Activated T-cell treated with anti-CD3 and anti-CD28 coated beads, Interleukin-2, amount 50 U/mL, for 48 hours (primary cell): ENCODE measurements at regions not wholly inside any gene's neighbourhood (a gene's known extent, or its start where the extent isn't known, plus 50 kb on each side); places are given as distances from the start of the nearest gene placed in this dataset.
"Not testable (repeated sequence)": the region's sequence is repeated elsewhere in the genome, so short reads cannot be mapped to it uniquely, and the experiment has no call there.

Experiments
- DNase-seq, 2 experiments: peaks; one replicate each; pipeline ENCODE4 v3.0.0-alpha.2; 2020

- no peak for DNase-seq
Measured at GRCh38 chr15:38746211-38746610, 181.6 kb upstream of the RASGRP1 start.

DNA sequence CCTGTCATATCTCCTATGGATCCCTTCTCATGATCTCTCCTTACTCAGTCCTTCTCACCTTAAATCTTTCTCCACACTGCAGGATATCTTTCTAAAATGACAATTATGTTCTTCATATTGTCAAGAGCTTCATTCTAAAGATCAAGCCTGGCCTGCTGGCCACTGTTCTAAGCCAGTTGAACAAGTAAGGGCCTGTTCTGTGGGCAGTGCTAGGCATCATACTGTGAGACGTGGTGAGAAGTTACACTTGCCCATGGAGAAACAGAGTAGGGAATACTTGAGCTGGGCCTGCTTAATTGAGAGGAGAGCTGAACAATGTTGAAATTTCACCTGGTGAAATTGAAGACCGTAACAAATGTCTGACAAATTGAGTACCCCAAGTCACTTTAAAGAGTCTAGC is 184.1 kb upstream of the RASGRP1 start:
- no peak for DNase-seq

DNA sequence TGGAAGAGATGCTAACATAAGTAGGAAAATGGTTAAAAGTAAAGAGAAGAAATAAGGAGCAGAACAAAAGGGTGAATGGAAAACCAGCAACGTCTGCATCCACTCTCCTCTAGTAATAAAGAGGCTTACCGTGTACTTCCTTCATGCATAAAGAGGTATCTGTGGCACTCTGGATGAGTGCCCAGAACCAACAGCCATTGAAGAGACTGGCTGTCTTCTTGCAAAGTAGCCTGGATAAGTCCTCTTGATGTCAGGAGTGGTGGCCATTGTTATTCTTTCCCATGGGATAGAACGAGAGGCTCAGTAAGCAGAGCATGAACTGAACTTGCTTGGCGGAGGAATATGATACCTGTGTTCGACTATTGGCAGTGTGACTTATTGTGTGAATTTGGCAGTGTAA is 186.2 kb upstream of the RASGRP1 start:
- no peak for DNase-seq

DNA sequence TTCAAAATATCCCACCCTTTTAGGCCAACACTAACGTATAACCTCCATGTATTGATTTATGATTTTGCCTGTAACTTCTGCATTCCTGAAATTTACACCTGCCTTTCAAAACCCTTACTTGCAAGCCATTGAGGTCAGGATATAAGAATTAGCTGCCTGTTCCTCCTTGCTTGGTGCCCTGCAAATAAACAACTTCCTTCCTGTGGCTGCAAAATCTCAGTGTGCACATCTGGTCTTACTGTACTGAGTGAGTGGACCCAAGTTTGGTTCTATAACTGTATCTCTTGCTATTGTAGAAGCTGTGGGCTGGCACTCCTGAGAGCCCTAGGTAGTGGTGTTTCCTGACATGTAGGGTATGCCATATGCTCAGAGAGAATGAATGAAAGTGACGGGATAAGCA is 191.1 kb upstream of the RASGRP1 start:
- no peak for DNase-seq

DNA sequence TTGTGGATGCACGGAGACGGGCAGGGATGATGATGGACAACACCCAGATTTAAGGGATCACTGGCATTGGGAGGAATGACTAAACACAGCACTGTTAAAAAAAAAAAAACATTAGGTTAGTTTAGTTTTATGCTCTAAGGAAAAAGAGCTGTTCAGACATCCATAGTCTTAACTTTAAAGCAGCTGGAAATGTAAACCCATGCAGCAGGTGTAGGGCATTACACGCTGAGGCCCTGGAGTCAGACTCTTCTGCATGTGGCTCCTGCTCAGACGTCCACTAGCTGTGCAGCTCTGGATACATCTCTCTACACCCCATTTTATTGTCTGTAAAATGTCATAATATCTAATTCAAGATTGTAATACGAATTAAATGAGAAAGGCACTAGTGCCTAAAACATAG is 191.8 kb upstream of the RASGRP1 start:
- no peak for DNase-seq

GRCh38 chr15:38758043-38758442 is 193.4 kb upstream of the RASGRP1 start:
- DNase-seq = no peak

DNA sequence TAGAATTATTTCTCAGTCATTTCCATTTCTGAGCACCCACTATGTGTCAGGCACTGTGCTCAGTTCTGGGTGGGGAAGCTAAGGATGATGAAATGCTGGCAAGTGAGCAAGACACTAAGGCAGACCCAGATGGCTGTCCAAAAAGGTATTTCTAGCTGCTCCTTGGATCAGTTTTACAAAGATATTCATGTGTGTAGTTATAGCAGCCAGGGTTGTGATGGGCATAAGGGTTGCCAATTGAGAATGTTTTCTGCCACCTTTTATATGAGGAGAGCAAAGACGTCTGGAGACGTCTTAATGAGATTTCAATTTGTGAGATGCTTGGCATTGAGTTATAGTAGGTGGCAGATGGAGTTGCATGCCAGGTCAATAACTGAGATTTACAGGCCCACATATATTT is 197.1 kb upstream of the RASGRP1 start:
- no peak for DNase-seq

DNA sequence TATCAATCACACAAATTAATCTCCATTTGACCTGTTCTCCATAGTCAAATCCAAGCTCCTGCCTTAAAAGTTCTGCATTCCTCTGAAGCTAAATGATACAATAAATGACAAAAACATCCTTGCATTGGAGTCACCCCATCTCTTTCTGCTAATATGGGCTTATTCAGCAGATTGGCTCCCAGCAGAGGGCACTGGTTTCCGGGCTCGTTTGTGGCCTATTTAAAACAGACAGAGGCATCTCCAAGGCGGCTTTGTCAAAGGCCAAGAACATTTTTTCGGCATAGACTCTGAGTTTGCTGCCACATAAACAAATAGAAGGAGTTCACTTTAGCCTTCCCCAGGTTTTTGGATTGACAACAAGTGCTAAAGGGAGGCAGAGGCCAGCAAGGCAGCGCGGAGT is 204.4 kb upstream of the RASGRP1 start:
- no peak for DNase-seq

GRCh38 chr15:38769492-38769891 is 204.9 kb upstream of the RASGRP1 start:
- DNase-seq = no peak

DNA sequence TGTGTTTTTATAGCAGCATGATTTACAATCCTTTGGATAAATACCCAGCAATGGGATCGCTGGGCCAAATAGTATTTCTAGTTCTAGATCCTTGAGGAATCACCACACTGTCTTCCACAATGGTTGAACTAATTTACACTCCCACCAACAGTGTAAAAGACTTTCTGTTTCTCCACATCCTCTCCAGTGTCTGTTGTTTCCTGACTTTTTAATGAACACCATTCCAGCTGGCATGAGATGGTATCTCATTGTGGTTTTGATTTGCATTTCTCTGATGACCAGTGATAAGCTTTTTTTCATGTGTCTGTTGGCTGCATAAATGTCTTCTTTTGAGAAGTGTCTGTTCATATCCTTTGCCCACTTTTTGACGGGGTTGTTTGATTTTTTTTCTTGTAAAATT is 209.5 kb upstream of the RASGRP1 start:
- not testable (repeated sequence) for DNase-seq

GRCh38 chr15:38781196-38781595 is 216.6 kb upstream of the RASGRP1 start:
- DNase-seq = no peak

- no peak for DNase-seq
Measured at GRCh38 chr15:38782156-38782555, 217.5 kb upstream of the RASGRP1 start.

DNA sequence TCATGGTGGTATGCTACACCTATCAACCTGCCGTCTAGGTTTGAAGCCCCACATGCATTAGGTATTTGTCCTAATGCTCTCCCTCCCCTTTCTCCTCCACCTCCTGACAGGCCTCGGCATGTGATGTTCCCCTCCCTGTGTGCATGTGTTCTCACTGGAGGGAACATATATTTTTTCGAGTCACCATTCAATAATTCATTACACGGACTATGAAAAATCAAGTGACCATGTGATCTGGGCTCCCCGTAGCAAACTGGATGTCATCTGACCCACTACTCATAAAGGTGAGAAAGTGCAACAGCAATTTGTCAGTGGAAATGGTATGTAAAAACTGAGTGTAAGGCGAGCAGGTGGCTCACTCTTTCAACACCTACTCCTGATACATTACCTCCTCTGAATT is 224.3 kb upstream of the RASGRP1 start:
- DNase-seq = no peak

DNA sequence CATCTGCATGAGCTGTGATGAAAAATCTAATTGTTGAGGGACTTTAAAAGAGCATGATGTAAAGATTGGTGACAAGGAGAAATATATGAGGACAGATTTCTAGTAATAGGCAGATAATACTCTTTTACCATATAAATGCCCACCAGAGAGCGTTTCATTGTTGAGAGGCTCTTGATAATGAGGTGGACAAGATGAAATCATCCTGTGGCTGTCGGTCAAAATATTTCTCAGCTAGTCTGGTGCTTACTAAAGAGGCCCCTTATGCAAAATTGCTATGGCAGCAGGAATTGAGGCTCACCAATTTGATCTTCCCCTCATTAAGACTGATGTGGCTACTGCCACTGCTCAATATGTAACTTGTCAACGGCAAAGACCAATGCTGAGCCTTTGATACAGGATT is 225.0 kb upstream of the RASGRP1 start:
- DNase-seq = no peak

DNA sequence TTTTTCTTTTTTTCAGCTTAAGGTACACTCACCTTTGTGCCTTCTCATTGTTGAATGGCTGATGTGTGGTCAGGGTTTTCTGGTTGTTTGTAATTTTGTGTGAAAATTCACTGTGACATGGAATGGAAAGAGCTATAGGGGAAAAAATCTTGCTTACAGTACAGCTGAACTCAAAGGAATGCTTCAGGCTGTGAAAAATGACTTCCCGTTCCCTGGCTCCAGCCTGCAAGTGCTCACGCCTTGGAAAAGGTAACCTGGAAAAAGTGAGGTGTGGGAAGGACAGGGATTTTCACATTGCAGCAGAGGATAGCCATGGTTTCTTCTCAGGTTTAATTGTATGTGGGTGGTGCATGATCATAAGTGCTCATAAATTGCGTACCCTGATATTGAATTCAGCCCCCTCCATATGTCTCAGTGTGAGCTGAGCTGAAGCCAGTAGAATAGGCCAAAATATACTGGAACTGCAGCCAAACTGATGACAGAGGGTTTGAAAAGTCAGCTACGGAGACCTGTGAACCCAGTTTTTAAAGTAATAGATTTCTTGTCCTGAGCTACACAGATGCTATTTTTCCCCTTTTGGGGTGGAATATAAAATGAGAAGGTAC is 228.7 kb upstream of the RASGRP1 start:
- no peak for DNase-seq

- DNase-seq = no peak
Measured at GRCh38 chr15:38795471-38796245, 231.0 kb upstream of the RASGRP1 start.

- no peak for DNase-seq
Measured at GRCh38 chr15:38796589-38796988, 232.0 kb upstream of the RASGRP1 start.

DNA sequence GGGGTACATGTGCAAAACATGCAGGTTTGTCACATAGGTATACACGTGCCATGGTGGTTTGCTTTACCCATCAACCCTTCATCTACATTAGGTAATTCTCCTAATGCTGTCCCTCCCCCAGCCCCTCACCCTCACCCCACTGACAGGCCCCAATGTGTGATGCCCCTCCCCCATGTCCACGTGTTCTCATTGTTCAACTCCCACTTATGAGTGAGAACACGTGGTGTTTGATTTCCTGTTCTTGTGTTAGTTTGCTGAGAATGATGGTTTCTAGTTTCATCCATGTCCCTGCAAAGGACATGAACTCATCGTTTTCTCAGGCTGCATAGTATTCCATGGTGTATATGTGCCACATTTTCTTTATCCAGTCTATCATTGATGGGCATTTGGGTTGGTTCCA is 232.9 kb upstream of the RASGRP1 start:
- not testable (repeated sequence) for DNase-seq

GRCh38 chr15:38799202-38799601 is 234.6 kb upstream of the RASGRP1 start:
- not testable (repeated sequence) for DNase-seq

GRCh38 chr15:38809621-38810020 is 245.0 kb upstream of the RASGRP1 start:
- DNase-seq = no peak

GRCh38 chr15:38810686-38811085 is 246.1 kb upstream of the RASGRP1 start:
- no peak for DNase-seq

GRCh38 chr15:38814254-38814653 is 249.6 kb upstream of the RASGRP1 start:
- DNase-seq = not testable (repeated sequence)

GRCh38 chr15:38814891-38815290 is 250.3 kb upstream of the RASGRP1 start:
- DNase-seq = no peak

- peak; percentile 91 to 92 for DNase-seq
Measured at GRCh38 chr15:38817427-38818156, 253.0 kb upstream of the RASGRP1 start.
